ENCODE measurements at regions not wholly inside any gene's neighbourhood (a gene's known extent, or its start where the extent isn't known, plus 50 kb on each side); places are given as distances from the start of the nearest gene placed in this dataset.

GRCh38 chr20:60956194-60956593 lies 295.9 kb upstream of the CDH4 start:
- no peak for TF ChIP-seq CTCF (conservative IDR thresholded peaks at IDR 0.05)

GRCh38 chr20:60957621-60958020 lies 294.4 kb upstream of the CDH4 start:
- no peak overlapping the region for H3K27ac ChIP-seq

More at GRCh38 chr20:60956194-60956593, 295.9 kb upstream of the CDH4 start:
- no peak overlapping the region for H3K27ac ChIP-seq

GRCh38 chr20:60959971-60960370 lies 292.1 kb upstream of the CDH4 start:
- H3K27ac ChIP-seq: no peak overlapping the region
- no peak for TF ChIP-seq CTCF (conservative IDR thresholded peaks at IDR 0.05)

More at GRCh38 chr20:60957621-60958020, 294.4 kb upstream of the CDH4 start:
- TF ChIP-seq CTCF (conservative IDR thresholded peaks at IDR 0.05): no peak

GRCh38 chr20:60960500-60960899 lies 291.6 kb upstream of the CDH4 start:
- no peak for TF ChIP-seq CTCF (conservative IDR thresholded peaks at IDR 0.05)
- no peak overlapping the region for H3K27ac ChIP-seq

- no peak overlapping the region for H3K27ac ChIP-seq
- no peak for TF ChIP-seq CTCF (conservative IDR thresholded peaks at IDR 0.05)
Observed at GRCh38 chr20:60961551-60961950, 290.5 kb upstream of the CDH4 start.

GRCh38 chr20:60962367-60963045 lies 289.6 kb upstream of the CDH4 start:
- no peak for TF ChIP-seq CTCF (conservative IDR thresholded peaks at IDR 0.05)
- H3K27ac ChIP-seq: no peak overlapping the region

- TF ChIP-seq CTCF (conservative IDR thresholded peaks at IDR 0.05): no peak
- H3K27ac ChIP-seq: no peak overlapping the region
Observed at GRCh38 chr20:60963146-60963545, 288.9 kb upstream of the CDH4 start.
